Uterus (tissue), 2 donors: ENCODE measurements at regions not wholly inside any gene's neighbourhood (a gene's known extent, or its start where the extent isn't known, plus 50 kb on each side); places are given as distances from the start of the nearest gene placed in this dataset.

Source experiments
- POLR2A ChIP-seq, 2 donors: fragments of 450-650 bp; IDR thresholded peaks; one replicate each; pipeline ENCODE4 v1.6.1; 2016; ENCODE audit warnings: antibody characterized with exemption in 2 of 2, mild to moderate bottlenecking in 1 of 2, moderate library complexity in 1 of 2
- TF ChIP-seq, protein P1 (sequence below), 4 experiments: fragments of 200-600 bp in 2 of 4; fragments of 450-650 bp in 2 of 4; sonication (generic) in 2 of 4; IDR thresholded peaks; one replicate each; pipeline ENCODE4 v1.5.1; 2016 to 2019; ENCODE audit warnings: antibody characterized with exemption in 4 of 4, mild to moderate bottlenecking in 2 of 4, moderate library complexity in 1 of 4

DNA sequence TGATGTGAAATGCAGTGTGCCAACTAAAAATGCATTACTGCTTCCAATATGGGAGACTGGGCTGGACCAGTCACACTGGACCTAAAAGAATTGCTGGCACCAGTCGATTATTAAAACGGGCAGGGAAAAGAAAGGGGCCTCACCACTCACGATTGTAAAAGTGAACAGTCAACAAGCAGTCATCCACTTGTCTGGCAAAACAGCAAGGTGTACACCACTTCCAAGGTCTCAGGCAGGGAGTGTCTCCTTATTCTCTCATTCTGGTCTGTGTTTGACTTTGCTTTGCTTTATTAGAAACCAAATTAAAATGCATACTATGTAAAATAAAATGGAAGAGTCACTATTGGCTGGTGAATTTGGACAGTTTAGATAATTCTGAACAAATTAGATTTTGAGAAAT, 57.8 kb upstream of the TRPM3 start:
- TF ChIP-seq, protein P1, sequence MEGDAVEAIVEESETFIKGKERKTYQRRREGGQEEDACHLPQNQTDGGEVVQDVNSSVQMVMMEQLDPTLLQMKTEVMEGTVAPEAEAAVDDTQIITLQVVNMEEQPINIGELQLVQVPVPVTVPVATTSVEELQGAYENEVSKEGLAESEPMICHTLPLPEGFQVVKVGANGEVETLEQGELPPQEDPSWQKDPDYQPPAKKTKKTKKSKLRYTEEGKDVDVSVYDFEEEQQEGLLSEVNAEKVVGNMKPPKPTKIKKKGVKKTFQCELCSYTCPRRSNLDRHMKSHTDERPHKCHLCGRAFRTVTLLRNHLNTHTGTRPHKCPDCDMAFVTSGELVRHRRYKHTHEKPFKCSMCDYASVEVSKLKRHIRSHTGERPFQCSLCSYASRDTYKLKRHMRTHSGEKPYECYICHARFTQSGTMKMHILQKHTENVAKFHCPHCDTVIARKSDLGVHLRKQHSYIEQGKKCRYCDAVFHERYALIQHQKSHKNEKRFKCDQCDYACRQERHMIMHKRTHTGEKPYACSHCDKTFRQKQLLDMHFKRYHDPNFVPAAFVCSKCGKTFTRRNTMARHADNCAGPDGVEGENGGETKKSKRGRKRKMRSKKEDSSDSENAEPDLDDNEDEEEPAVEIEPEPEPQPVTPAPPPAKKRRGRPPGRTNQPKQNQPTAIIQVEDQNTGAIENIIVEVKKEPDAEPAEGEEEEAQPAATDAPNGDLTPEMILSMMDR (IDR thresholded peaks at IDR 0.05): no peak
- no peak for TF ChIP-seq POLR2A (IDR thresholded peaks at IDR 0.05)
